ENCODE measurements at regions not wholly inside any gene's neighbourhood (a gene's known extent, or its start where the extent isn't known, plus 50 kb on each side); places are given as distances from the start of the nearest gene placed in this dataset.

- TF ChIP-seq CTCF (conservative IDR thresholded peaks at IDR 0.05; ENCODE audit: low read depth, low read length): no peak
- TF ChIP-seq EZH2 (IDR thresholded peaks at IDR 0.05; ENCODE audit: low read length, unreplicated experiment): no peak
Observed at GRCh38 chr12:92988622-92989130, 59.6 kb upstream of the EEA1 start.

All from PC-3 (cell line).